Spinal cord (tissue), 9 donors: ENCODE measurements at regions not wholly inside any gene's neighbourhood (a gene's known extent, or its start where the extent isn't known, plus 50 kb on each side); places are given as distances from the start of the nearest gene placed in this dataset.

Source experiments
- DNase-seq, 6 donors: peaks; one replicate each; pipeline versions ENCODE4 v3.0.0 to v3.0.0-alpha.2; 2013 to 2015; ENCODE audit warnings: low spot score in 6 of 6, low read depth in 4 of 6
- H3K27ac ChIP-seq: one replicate; pipeline ENCODE4 v1.5.1; 2013; ENCODE audit warnings: low read depth, low read length, control low read depth
- H3K27me3 ChIP-seq: one replicate; pipeline ENCODE4 v1.6.1; 2013; ENCODE audit warnings: low read length; ENCODE audit not compliant: control insufficient read depth, insufficient read depth
- H3K36me3 ChIP-seq: one replicate; pipeline ENCODE4 v1.6.1; 2013; ENCODE audit warnings: low read length; ENCODE audit not compliant: control insufficient read depth, insufficient read depth
- H3K4me1 ChIP-seq: one replicate; pipeline ENCODE4 v1.6.1; 2013; ENCODE audit warnings: low read length; ENCODE audit not compliant: control insufficient read depth, insufficient read depth
- H3K4me3 ChIP-seq: one replicate; pipeline ENCODE4 v1.5.1; 2013; ENCODE audit warnings: low read depth, low read length, control low read depth
- H3K9me3 ChIP-seq: one replicate; pipeline ENCODE4 v1.6.1; 2013; ENCODE audit warnings: low read length; ENCODE audit not compliant: control insufficient read depth, insufficient read depth
- WGBS: methylation state at CpG from one replicate; pipeline ENCODE4 v1.1.5; 2013; ENCODE audit warnings: missing lambda C conversion rate; ENCODE audit not compliant: insufficient coverage; 5-methylcytosine and 5-hydroxymethylcytosine counted together
- donor health status: healthy.

DNA sequence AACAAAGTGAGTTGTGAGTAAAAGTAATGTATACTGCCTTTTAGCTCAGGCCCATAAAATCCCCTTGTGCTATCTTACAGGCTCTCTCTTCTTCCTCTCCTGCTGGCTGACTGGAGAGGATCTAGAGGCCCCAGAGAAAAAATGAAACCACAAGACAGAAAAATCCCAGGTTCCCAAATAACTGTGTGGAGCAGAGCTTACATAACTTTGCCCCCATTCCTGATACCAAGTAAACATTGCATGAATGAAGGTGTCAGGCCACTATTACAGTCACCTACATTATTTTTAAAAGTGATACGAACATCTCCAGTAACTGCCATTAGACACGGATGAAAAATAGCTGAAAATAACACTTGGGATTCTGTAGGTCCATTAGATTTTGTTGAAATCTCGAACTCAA is 386.0 kb upstream of the NR5A2 start:
- Histone ChIP-seq H3K4me3 (no peak overlapping the region), H3K36me3 (no peaks in the 10 kb centered on the region), H3K9me3 (no peaks in the 10 kb centered on the region), H3K27me3 (no peaks in the 10 kb centered on the region), H3K27ac (no peak overlapping the region), H3K4me1 (no peaks in the 10 kb centered on the region)
- no peak for DNase-seq
- WGBS, result no CpG with 5 or more reads among the region's 3 CpGs

DNA sequence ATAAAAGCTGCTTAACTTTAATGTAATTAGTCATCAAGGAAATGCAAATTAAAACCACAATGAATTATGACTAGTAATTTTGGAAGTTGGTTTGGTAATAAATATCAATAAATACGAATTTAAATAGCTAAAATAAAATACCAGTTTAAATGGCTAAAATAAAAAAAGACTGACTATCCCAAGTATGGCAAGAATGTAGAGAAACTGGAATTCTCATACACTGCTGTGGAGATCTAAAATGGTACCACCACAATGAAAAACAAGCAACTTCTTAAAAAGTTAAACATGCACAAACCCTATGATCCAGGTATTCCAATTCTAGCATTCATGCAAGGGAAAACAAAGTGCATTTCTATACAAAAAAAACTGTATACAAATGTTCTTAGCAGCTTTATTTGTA is 382.6 kb upstream of the NR5A2 start:
- no peaks in the 10 kb centered on the region for H3K4me1 ChIP-seq
- no peak for DNase-seq
- no peak overlapping the region for H3K27ac ChIP-seq
- H3K9me3 ChIP-seq, result no peaks in the 10 kb centered on the region
- WGBS, result no CpG with 5 or more reads among the region's 1 CpG
- no peaks in the 10 kb centered on the region for H3K27me3 ChIP-seq
- no peak overlapping the region for H3K4me3 ChIP-seq
- no peaks in the 10 kb centered on the region for H3K36me3 ChIP-seq

GRCh38 chr1:199646761-199647160 is 380.7 kb upstream of the NR5A2 start:
- H3K27ac ChIP-seq, result no peak overlapping the region
- no peak overlapping the region for H3K4me3 ChIP-seq
- no peaks in the 10 kb centered on the region for H3K27me3 ChIP-seq
- no peaks in the 10 kb centered on the region for H3K9me3 ChIP-seq
- 40% methylated on average over 2 of the region's 2 CpGs for WGBS
- peak in 2 of 6 donors; percentile 7 to 8 for DNase-seq
- H3K36me3 ChIP-seq, result no peaks in the 10 kb centered on the region
- no peaks in the 10 kb centered on the region for H3K4me1 ChIP-seq

- Histone ChIP-seq H3K9me3 (no peaks in the 10 kb centered on the region), H3K4me3 (no peak overlapping the region), H3K27me3 (no peaks in the 10 kb centered on the region), H3K4me1 (no peaks in the 10 kb centered on the region), H3K27ac (no peak overlapping the region), H3K36me3 (no peaks in the 10 kb centered on the region)
- DNase-seq, result no peak
- WGBS, result no CpG with 5 or more reads among the region's 3 CpGs
These were observed 370.1 kb upstream of the NR5A2 start for GRCh38 chr1:199657449-199657848.

- H3K4me1 ChIP-seq, result no peaks in the 10 kb centered on the region
- no peak overlapping the region for H3K4me3 ChIP-seq
- H3K36me3 ChIP-seq, result no peaks in the 10 kb centered on the region
- DNase-seq, result no peak
- no peaks in the 10 kb centered on the region for H3K9me3 ChIP-seq
- no peak overlapping the region for H3K27ac ChIP-seq
- no peaks in the 10 kb centered on the region for H3K27me3 ChIP-seq
- no CpG with 5 or more reads among the region's 2 CpGs for WGBS
These were observed 367.4 kb upstream of the NR5A2 start for GRCh38 chr1:199660071-199660470.

DNA sequence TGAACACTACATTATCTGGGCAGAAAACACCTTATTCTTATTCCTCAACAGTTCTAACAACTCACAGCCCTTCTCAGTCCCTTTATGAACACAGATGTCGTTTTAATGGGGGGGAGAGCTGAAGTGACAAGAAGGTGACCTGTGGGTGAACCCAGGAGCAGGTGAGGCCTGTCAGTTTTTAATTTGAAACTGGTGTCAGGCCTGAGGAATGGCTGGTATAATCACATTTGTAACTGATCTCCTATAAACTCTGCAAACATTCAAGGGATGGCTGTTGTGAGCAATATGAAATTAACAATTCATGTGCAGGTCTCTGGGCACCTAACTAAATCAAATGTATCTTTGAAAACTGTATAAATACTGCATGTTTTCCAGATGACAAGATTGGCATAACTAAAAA is 362.1 kb upstream of the NR5A2 start:
- Histone ChIP-seq H3K4me1 (no peaks in the 10 kb centered on the region), H3K4me3 (no peak overlapping the region), H3K9me3 (no peaks in the 10 kb centered on the region), H3K27me3 (no peaks in the 10 kb centered on the region), H3K36me3 (no peaks in the 10 kb centered on the region), H3K27ac (no peak overlapping the region)
- DNase-seq, result no peak
- no CpG with 5 or more reads among the region's 1 CpG for WGBS

GRCh38 chr1:199667089-199667488 is 360.4 kb upstream of the NR5A2 start:
- no peaks in the 10 kb centered on the region for H3K27me3 ChIP-seq
- no peaks in the 10 kb centered on the region for H3K36me3 ChIP-seq
- no peak overlapping the region for H3K27ac ChIP-seq
- WGBS, result no CpG with 5 or more reads among the region's 10 CpGs
- H3K4me1 ChIP-seq, result no peaks in the 10 kb centered on the region
- no peak for DNase-seq
- H3K9me3 ChIP-seq, result no peaks in the 10 kb centered on the region
- H3K4me3 ChIP-seq, result no peak overlapping the region

DNA sequence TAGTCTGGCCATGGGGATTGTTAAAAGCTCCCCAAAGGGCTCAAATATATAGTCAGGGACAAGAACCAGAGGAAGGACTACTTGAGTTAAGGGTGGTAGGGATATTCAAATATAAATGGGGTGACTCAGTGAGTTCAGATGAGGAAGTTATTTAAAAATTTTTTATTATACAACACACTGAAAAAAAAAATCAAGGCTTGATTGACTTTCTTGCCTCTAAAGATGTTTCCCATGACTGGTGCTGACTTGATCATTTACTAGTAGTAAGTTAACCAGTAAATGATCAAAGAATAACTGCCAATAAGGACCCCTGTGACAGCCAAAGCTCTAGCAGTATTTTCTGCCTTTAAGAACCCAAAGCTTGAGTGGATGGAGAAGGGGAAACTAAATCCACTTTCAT is 357.6 kb upstream of the NR5A2 start:
- H3K4me1 ChIP-seq, result no peaks in the 10 kb centered on the region
- H3K36me3 ChIP-seq, result no peaks in the 10 kb centered on the region
- no peak overlapping the region for H3K27ac ChIP-seq
- no peak for DNase-seq
- H3K27me3 ChIP-seq, result no peaks in the 10 kb centered on the region
- H3K4me3 ChIP-seq, result no peak overlapping the region
- no peaks in the 10 kb centered on the region for H3K9me3 ChIP-seq

- Histone ChIP-seq H3K4me1 (no peaks in the 10 kb centered on the region), H3K36me3 (no peaks in the 10 kb centered on the region), H3K27ac (no peak overlapping the region), H3K27me3 (no peaks in the 10 kb centered on the region), H3K9me3 (no peaks in the 10 kb centered on the region), H3K4me3 (no peak overlapping the region)
- DNase-seq, result no peak
- no CpG with 5 or more reads among the region's 3 CpGs for WGBS
These were observed 355.8 kb upstream of the NR5A2 start for GRCh38 chr1:199671684-199672083.

DNA sequence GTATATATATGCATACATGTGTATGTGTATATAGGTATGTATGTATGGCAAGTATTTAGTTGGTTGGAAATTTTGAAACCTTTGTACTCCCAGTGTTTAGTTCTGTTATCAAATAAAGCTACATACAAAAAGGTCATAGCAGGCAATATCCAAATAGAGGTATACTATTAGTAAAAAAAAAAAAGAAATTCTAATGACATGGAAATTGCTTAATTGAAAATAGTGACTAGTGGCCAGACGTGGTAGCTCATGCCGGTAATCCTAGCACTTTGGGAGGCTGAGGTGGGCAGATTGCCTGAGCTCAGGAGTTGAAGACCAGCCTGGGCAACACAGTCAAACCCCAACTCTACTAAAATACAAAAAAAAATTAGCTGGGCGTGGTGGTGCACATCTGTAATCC is 351.6 kb upstream of the NR5A2 start:
- H3K9me3 ChIP-seq, result no peaks in the 10 kb centered on the region
- no peaks in the 10 kb centered on the region for H3K27me3 ChIP-seq
- H3K4me3 ChIP-seq, result no peak overlapping the region
- no peaks in the 10 kb centered on the region for H3K4me1 ChIP-seq
- H3K27ac ChIP-seq, result no peak overlapping the region
- WGBS, result no CpG with 5 or more reads among the region's 3 CpGs
- no peak for DNase-seq
- no peaks in the 10 kb centered on the region for H3K36me3 ChIP-seq
